ENCODE measurements at regions not wholly inside any gene's neighbourhood (a gene's known extent, or its start where the extent isn't known, plus 50 kb on each side); places are given as distances from the start of the nearest gene placed in this dataset.

GRCh38 chr7:12741951-12742575 lies 54.6 kb downstream of the ARL4A start:
- CTCF ChIA-PET: no interaction called here
- POLR2A ChIA-PET: no interaction called here
- TF ChIP-seq ARNT (IDR thresholded peaks at IDR 0.05) (no peak), ELF4 (IDR thresholded peaks at IDR 0.05) (no peak), FOXK2 (IDR thresholded peaks at IDR 0.05) (no peak), BHLHE40 (IDR thresholded peaks at IDR 0.05; ENCODE audit: borderline replicate concordance) (no peak), L3MBTL2 (conservative IDR thresholded peaks at IDR 0.05) (no peak), FOXM1 (IDR thresholded peaks at IDR 0.05; ENCODE audit: borderline replicate concordance) (no peak), ZNF384 (IDR thresholded peaks at IDR 0.05) (no peak), TARDBP (IDR thresholded peaks at IDR 0.05) (no peak), SP1 (IDR thresholded peaks at IDR 0.05) (no peak), PKNOX1 (IDR thresholded peaks at IDR 0.05) (no peak), HDGF (IDR thresholded peaks at IDR 0.05; ENCODE audit: borderline replicate concordance) (no peak), NFRKB (IDR thresholded peaks at IDR 0.05) (no peak), SUZ12 (IDR thresholded peaks at IDR 0.05) (no peak), FOXA1 (IDR thresholded peaks at IDR 0.05) (no peak), LEF1 (IDR thresholded peaks at IDR 0.05; ENCODE audit: borderline replicate concordance) (no peak), CTBP1 (IDR thresholded peaks at IDR 0.05; ENCODE audit: borderline replicate concordance) (no peak)
- DNase-seq (ENCODE audit: extremely low spot score): no peak

GRCh38 chr7:12746211-12746610 lies 58.8 kb downstream of the ARL4A start:
- TF ChIP-seq BHLHE40 (IDR thresholded peaks at IDR 0.05; ENCODE audit: borderline replicate concordance) (no peak), SUZ12 (IDR thresholded peaks at IDR 0.05) (no peak), FOXA1 (IDR thresholded peaks at IDR 0.05) (no peak), CTBP1 (IDR thresholded peaks at IDR 0.05; ENCODE audit: borderline replicate concordance) (no peak), FOXM1 (IDR thresholded peaks at IDR 0.05; ENCODE audit: borderline replicate concordance) (no peak), ARNT (IDR thresholded peaks at IDR 0.05) (no peak), TARDBP (IDR thresholded peaks at IDR 0.05) (no peak), L3MBTL2 (conservative IDR thresholded peaks at IDR 0.05) (no peak), ZNF384 (IDR thresholded peaks at IDR 0.05) (no peak), PKNOX1 (IDR thresholded peaks at IDR 0.05) (no peak)
- ChIA-PET POLR2A (no interaction called here), CTCF (no interaction called here)
- DNase-seq (ENCODE audit: extremely low spot score): no peak

- POLR2A ChIA-PET: no interaction called here
- CTCF ChIA-PET: no interaction called here
- DNase-seq (ENCODE audit: extremely low spot score): no peak
- TF ChIP-seq ZNF384 (IDR thresholded peaks at IDR 0.05) (no peak), CTBP1 (IDR thresholded peaks at IDR 0.05; ENCODE audit: borderline replicate concordance) (no peak), ELF4 (IDR thresholded peaks at IDR 0.05) (no peak), L3MBTL2 (conservative IDR thresholded peaks at IDR 0.05) (no peak), FOXM1 (IDR thresholded peaks at IDR 0.05; ENCODE audit: borderline replicate concordance) (no peak)
Measured at GRCh38 chr7:12747687-12748306, 60.4 kb downstream of the ARL4A start.

GRCh38 chr7:12749069-12749468 lies 61.6 kb downstream of the ARL4A start:
- DNase-seq (ENCODE audit: extremely low spot score): no peak
- ChIA-PET CTCF (no interaction called here), POLR2A (no interaction called here)
- no peak for TF ChIP-seq ZNF384 (IDR thresholded peaks at IDR 0.05)
- no peak for TF ChIP-seq FOXA1 (IDR thresholded peaks at IDR 0.05)
- TF ChIP-seq SUZ12 (IDR thresholded peaks at IDR 0.05): no peak
- no peak for TF ChIP-seq TARDBP (IDR thresholded peaks at IDR 0.05)

- TF ChIP-seq HDGF (IDR thresholded peaks at IDR 0.05; ENCODE audit: borderline replicate concordance) (no peak), NFRKB (IDR thresholded peaks at IDR 0.05) (no peak), BHLHE40 (IDR thresholded peaks at IDR 0.05; ENCODE audit: borderline replicate concordance) (no peak), ARNT (IDR thresholded peaks at IDR 0.05) (no peak), TARDBP (IDR thresholded peaks at IDR 0.05) (no peak), L3MBTL2 (conservative IDR thresholded peaks at IDR 0.05) (no peak), SP1 (IDR thresholded peaks at IDR 0.05) (no peak), FOXA1 (IDR thresholded peaks at IDR 0.05) (no peak), ELF4 (IDR thresholded peaks at IDR 0.05) (no peak), LEF1 (IDR thresholded peaks at IDR 0.05; ENCODE audit: borderline replicate concordance) (no peak), FOXK2 (IDR thresholded peaks at IDR 0.05) (no peak), ZNF384 (IDR thresholded peaks at IDR 0.05) (no peak), CTBP1 (IDR thresholded peaks at IDR 0.05; ENCODE audit: borderline replicate concordance) (no peak), PKNOX1 (IDR thresholded peaks at IDR 0.05) (no peak), FOXM1 (IDR thresholded peaks at IDR 0.05; ENCODE audit: borderline replicate concordance) (no peak), SUZ12 (IDR thresholded peaks at IDR 0.05) (no peak)
- ChIA-PET POLR2A (no interaction called here), CTCF (no interaction called here)
- no peak for DNase-seq (ENCODE audit: extremely low spot score)
Measured at GRCh38 chr7:12749746-12750145, 62.3 kb downstream of the ARL4A start.

- DNase-seq (ENCODE audit: extremely low spot score): no peak
- POLR2A ChIA-PET: no interaction called here
- TF ChIP-seq BHLHE40 (IDR thresholded peaks at IDR 0.05; ENCODE audit: borderline replicate concordance) (no peak), SP1 (IDR thresholded peaks at IDR 0.05) (no peak), NFRKB (IDR thresholded peaks at IDR 0.05) (no peak), TARDBP (IDR thresholded peaks at IDR 0.05) (no peak), SUZ12 (IDR thresholded peaks at IDR 0.05) (no peak), FOXA1 (IDR thresholded peaks at IDR 0.05) (no peak), L3MBTL2 (conservative IDR thresholded peaks at IDR 0.05) (no peak), ARNT (IDR thresholded peaks at IDR 0.05) (no peak), CTBP1 (IDR thresholded peaks at IDR 0.05; ENCODE audit: borderline replicate concordance) (no peak), FOXK2 (IDR thresholded peaks at IDR 0.05) (no peak), PKNOX1 (IDR thresholded peaks at IDR 0.05) (no peak)
- CTCF ChIA-PET: no interaction called here
Measured at GRCh38 chr7:12751764-12752163, 64.3 kb downstream of the ARL4A start.

Data from HEK293T (cell line).